22Rv1 (cell line): ENCODE measurements at regions not wholly inside any gene's neighbourhood (a gene's known extent, or its start where the extent isn't known, plus 50 kb on each side); places are given as distances from the start of the nearest gene placed in this dataset.

Source experiments
- CTCF ChIP-seq: fragments of 450-650 bp; IDR thresholded peaks from 2 replicates; pipeline ENCODE4 v1.5.1; 2017; ENCODE audit warnings: mild to moderate bottlenecking
- ZFX ChIP-seq: fragments of 450-650 bp; IDR thresholded peaks from 2 replicates; pipeline ENCODE4 v1.6.1; 2017; ENCODE audit warnings: antibody characterized with exemption, borderline replicate concordance

- TF ChIP-seq CTCF: no peak
- no peak for TF ChIP-seq ZFX
These were observed 389.4 kb upstream of the NPVF start for GRCh38 chr7:25617673-25618072.
